GM18951 (cell line): ENCODE measurements at regions not wholly inside any gene's neighbourhood (a gene's known extent, or its start where the extent isn't known, plus 50 kb on each side); places are given as distances from the start of the nearest gene placed in this dataset.

Source experiments
- POLR2A ChIP-seq: IDR thresholded peaks from 4 replicates; pipeline ENCODE4 v1.6.1; 2011; ENCODE audit warnings: mild to moderate bottlenecking; ENCODE audit not compliant: insufficient read length, insufficient read depth; ENCODE audit errors: extremely low read depth
- in situ Hi-C: fragments of 300-500 bp; cut with MboI; formaldehyde crosslinking; loops from one replicate; pipeline ENCODE4 v1.12.0; 2022; ENCODE audit warnings: low sequenced_read_pairs, mixed read lengths, inconsistent platforms; ENCODE audit not compliant: unreplicated experiment

- no peak for TF ChIP-seq POLR2A
- in situ Hi-C loops = no loop called here
These were observed 204.7 kb upstream of the TANK start for GRCh38 chr2:160955578-160955977.

- TF ChIP-seq POLR2A = no peak
- in situ Hi-C loops = no loop called here
These were observed 203.9 kb upstream of the TANK start for GRCh38 chr2:160956243-160956802.

GRCh38 chr2:160963957-160964356 lies 196.3 kb upstream of the TANK start:
- TF ChIP-seq POLR2A = no peak
- in situ Hi-C loops = no loop called here

GRCh38 chr2:160967523-160967922 lies 192.7 kb upstream of the TANK start:
- in situ Hi-C loops = no loop called here
- TF ChIP-seq POLR2A = no peak

GRCh38 chr2:160968183-160968582 lies 192.0 kb upstream of the TANK start:
- in situ Hi-C loops = no loop called here
- TF ChIP-seq POLR2A = no peak

- TF ChIP-seq POLR2A = no peak
- in situ Hi-C loops = no loop called here
These were observed 189.9 kb upstream of the TANK start for GRCh38 chr2:160970052-160970965.

- in situ Hi-C loops = no loop called here
- TF ChIP-seq POLR2A = no peak
These were observed 186.2 kb upstream of the TANK start for GRCh38 chr2:160973991-160974390.

GRCh38 chr2:160974803-160975202 lies 185.4 kb upstream of the TANK start:
- no peak for TF ChIP-seq POLR2A
- in situ Hi-C loops = no loop called here

- in situ Hi-C loops = no loop called here
- TF ChIP-seq POLR2A = no peak
These were observed 183.4 kb upstream of the TANK start for GRCh38 chr2:160976797-160977196.

- in situ Hi-C loops = no loop called here
- no peak for TF ChIP-seq POLR2A
These were observed 182.9 kb upstream of the TANK start for GRCh38 chr2:160977376-160977775.

- no peak for TF ChIP-seq POLR2A
- in situ Hi-C loops = no loop called here
These were observed 182.4 kb upstream of the TANK start for GRCh38 chr2:160977854-160978253.

- in situ Hi-C loops = no loop called here
- no peak for TF ChIP-seq POLR2A
These were observed 175.7 kb upstream of the TANK start for GRCh38 chr2:160984426-160985077.

- in situ Hi-C loops = no loop called here
These were observed 170.4 kb upstream of the TANK start for GRCh38 chr2:160989778-160990177.

More at GRCh38 chr2:160989778-160990177, 170.4 kb upstream of the TANK start:
- TF ChIP-seq POLR2A = no peak
